SK-N-SH treated with all-trans-retinoic acid at 6 μM for 48 hours (cell line): ENCODE measurements at regions not wholly inside any gene's neighbourhood (a gene's known extent, or its start where the extent isn't known, plus 50 kb on each side); places are given as distances from the start of the nearest gene placed in this dataset.

Experiments used
- ATAC-seq: fragments of 200-7000 bp; cut with Tn5 transposase; 3 replicates; pipeline ENCODE4 v1.9.1; 2020; ENCODE audit warnings: mild to moderate bottlenecking, moderate library complexity
- ARNTL ChIP-seq: fragments of 450-650 bp; formaldehyde crosslinking; IDR thresholded peaks from 2 replicates; pipeline ENCODE4 v1.5.0; 2020; ENCODE audit warnings: low read depth, mild to moderate bottlenecking, moderate library complexity, borderline replicate concordance
- BACH2 ChIP-seq: fragments of 250-450 bp; sonication (Bioruptor Pico); IDR thresholded peaks from 2 replicates; pipeline ENCODE4 v1.9.0; 2021; ENCODE audit warnings: mild to moderate bottlenecking, borderline replicate concordance
- CSDC2 ChIP-seq: fragments of 250-450 bp; sonication (Bioruptor Pico); IDR thresholded peaks from 2 replicates; pipeline ENCODE4 v1.5.0; 2020; ENCODE audit warnings: mild to moderate bottlenecking, moderate library complexity
- ESRRG ChIP-seq: fragments of 250-450 bp; sonication (Bioruptor Pico); IDR thresholded peaks from 2 replicates; pipeline ENCODE4 v1.6.1; 2021; ENCODE audit warnings: mild to moderate bottlenecking
- GLIS3 ChIP-seq: fragments of 250-450 bp; sonication (Bioruptor Pico); IDR thresholded peaks from 2 replicates; pipeline ENCODE4 v1.5.0; 2020; ENCODE audit warnings: mild to moderate bottlenecking, moderate library complexity
- OSR1 ChIP-seq: fragments of 250-450 bp; sonication (Bioruptor Pico); IDR thresholded peaks from 2 replicates; pipeline ENCODE4 v1.8.0; 2022; ENCODE audit warnings: moderate library complexity, mild to moderate bottlenecking, inconsistent platforms
- POU6F1 ChIP-seq: fragments of 250-450 bp; sonication (Bioruptor Pico); IDR thresholded peaks from 2 replicates; pipeline ENCODE4 v1.8.0; 2021; ENCODE audit warnings: low read depth, mild to moderate bottlenecking, moderate library complexity, borderline replicate concordance
- SNAI2 ChIP-seq: fragments of 250-450 bp; sonication (Bioruptor Pico); IDR thresholded peaks from 2 replicates; pipeline ENCODE4 v1.5.0; 2020; ENCODE audit warnings: mild to moderate bottlenecking, moderate library complexity
- TCF4 ChIP-seq: fragments of 250-450 bp; sonication (Bioruptor Pico); IDR thresholded peaks from 2 replicates; pipeline ENCODE4 v1.8.0; 2021; ENCODE audit warnings: mild to moderate bottlenecking, moderate library complexity, borderline replicate concordance
- TOX ChIP-seq: fragments of 250-450 bp; sonication (Bioruptor Pico); IDR thresholded peaks from 2 replicates; pipeline ENCODE4 v1.8.0; 2021; ENCODE audit warnings: mild to moderate bottlenecking, moderate library complexity, borderline replicate concordance
- TSHZ2 ChIP-seq: fragments of 250-450 bp; sonication (Bioruptor Pico); IDR thresholded peaks from 2 replicates; pipeline ENCODE4 v1.5.0; 2020; ENCODE audit warnings: mild to moderate bottlenecking, moderate library complexity
- ZFP3 ChIP-seq: fragments of 250-450 bp; sonication (Bioruptor Pico); IDR thresholded peaks from 2 replicates; pipeline ENCODE4 v1.5.0; 2020; ENCODE audit warnings: mild to moderate bottlenecking, moderate library complexity
- ZFP30 ChIP-seq: fragments of 450-650 bp; formaldehyde crosslinking; IDR thresholded peaks from 2 replicates; pipeline ENCODE4 v1.5.0; 2022; ENCODE audit warnings: mild to moderate bottlenecking, moderate library complexity
- ZNF565 ChIP-seq: fragments of 450-650 bp; formaldehyde crosslinking; conservative IDR thresholded peaks from 2 replicates; pipeline ENCODE4 v1.5.0; 2020; ENCODE audit warnings: low read depth, mild to moderate bottlenecking, moderate library complexity
- ZNF8 ChIP-seq: fragments of 450-650 bp; formaldehyde crosslinking; IDR thresholded peaks from 2 replicates; pipeline ENCODE4 v1.5.0; 2020; ENCODE audit warnings: mild to moderate bottlenecking, moderate library complexity
- TF ChIP-seq, protein P1 (sequence below): fragments of 250-450 bp; sonication (Bioruptor Pico); IDR thresholded peaks from 2 replicates; pipeline ENCODE4 v1.5.1; 2021; ENCODE audit warnings: mild to moderate bottlenecking, moderate library complexity
- TF ChIP-seq, protein P2 (sequence below): fragments of 250-450 bp; sonication (Bioruptor Pico); IDR thresholded peaks from 2 replicates; pipeline ENCODE4 v1.5.1; 2020; ENCODE audit warnings: low read depth, mild to moderate bottlenecking, moderate library complexity

DNA sequence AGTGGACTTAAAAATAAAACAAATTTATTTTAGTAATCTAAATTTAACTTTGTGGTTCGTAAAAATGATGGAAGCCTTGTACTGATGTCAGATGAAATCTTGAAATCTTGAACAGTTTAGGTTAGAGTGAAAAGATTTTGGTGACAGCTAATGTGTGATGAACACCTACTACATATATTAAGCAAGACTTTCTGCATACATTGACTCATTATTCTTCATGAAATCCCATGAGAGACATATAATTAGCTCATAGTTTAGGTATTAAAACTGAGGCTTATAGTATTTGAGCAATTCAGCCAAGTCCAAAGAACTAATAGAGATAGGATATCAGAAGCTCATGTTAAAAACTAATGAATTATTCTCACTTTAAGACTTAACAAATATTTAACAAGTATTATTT is 66.9 kb upstream of the PCDH7 start:
- ATAC-seq: no peak
- TF ChIP-seq ZNF8 (CRISPR knock-in tag): no peak
- TF ChIP-seq SNAI2: no peak
- no peak for TF ChIP-seq POU6F1 (CRISPR knock-in tag)
- no peak for TF ChIP-seq BACH2 (CRISPR knock-in tag)
- no peak for TF ChIP-seq TOX
- TF ChIP-seq OSR1 (CRISPR knock-in tag): no peak
- TF ChIP-seq, protein P1, sequence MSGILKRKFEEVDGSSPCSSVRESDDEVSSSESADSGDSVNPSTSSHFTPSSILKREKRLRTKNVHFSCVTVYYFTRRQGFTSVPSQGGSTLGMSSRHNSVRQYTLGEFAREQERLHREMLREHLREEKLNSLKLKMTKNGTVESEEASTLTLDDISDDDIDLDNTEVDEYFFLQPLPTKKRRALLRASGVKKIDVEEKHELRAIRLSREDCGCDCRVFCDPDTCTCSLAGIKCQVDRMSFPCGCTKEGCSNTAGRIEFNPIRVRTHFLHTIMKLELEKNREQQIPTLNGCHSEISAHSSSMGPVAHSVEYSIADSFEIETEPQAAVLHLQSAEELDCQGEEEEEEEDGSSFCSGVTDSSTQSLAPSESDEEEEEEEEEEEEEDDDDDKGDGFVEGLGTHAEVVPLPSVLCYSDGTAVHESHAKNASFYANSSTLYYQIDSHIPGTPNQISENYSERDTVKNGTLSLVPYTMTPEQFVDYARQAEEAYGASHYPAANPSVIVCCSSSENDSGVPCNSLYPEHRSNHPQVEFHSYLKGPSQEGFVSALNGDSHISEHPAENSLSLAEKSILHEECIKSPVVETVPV (CRISPR knock-in tag): no peak
- TF ChIP-seq ZNF565 (CRISPR knock-in tag): no peak
- no peak for TF ChIP-seq TSHZ2 (CRISPR knock-in tag)
- no peak for TF ChIP-seq GLIS3 (CRISPR knock-in tag)
- TF ChIP-seq ZFP30 (CRISPR knock-in tag): no peak
- no peak for TF ChIP-seq ARNTL (CRISPR knock-in tag)
- no peak for TF ChIP-seq CSDC2

GRCh38 chr4:30656828-30657227 is 63.3 kb upstream of the PCDH7 start:
- no peak for TF ChIP-seq POU6F1 (CRISPR knock-in tag)
- TF ChIP-seq ZNF565 (CRISPR knock-in tag): no peak
- no peak for TF ChIP-seq TOX
- no peak for TF ChIP-seq SNAI2
- no peak for TF ChIP-seq ZFP30 (CRISPR knock-in tag)
- TF ChIP-seq TCF4 (CRISPR knock-in tag): no peak
- no peak for TF ChIP-seq TSHZ2 (CRISPR knock-in tag)
- TF ChIP-seq CSDC2: no peak
- TF ChIP-seq ESRRG: no peak
- TF ChIP-seq, protein P2, sequence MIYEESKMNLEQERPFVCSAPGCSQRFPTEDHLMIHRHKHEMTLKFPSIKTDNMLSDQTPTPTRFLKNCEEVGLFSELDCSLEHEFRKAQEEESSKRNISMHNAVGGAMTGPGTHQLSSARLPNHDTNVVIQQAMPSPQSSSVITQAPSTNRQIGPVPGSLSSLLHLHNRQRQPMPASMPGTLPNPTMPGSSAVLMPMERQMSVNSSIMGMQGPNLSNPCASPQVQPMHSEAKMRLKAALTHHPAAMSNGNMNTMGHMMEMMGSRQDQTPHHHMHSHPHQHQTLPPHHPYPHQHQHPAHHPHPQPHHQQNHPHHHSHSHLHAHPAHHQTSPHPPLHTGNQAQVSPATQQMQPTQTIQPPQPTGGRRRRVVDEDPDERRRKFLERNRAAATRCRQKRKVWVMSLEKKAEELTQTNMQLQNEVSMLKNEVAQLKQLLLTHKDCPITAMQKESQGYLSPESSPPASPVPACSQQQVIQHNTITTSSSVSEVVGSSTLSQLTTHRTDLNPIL (CRISPR knock-in tag): no peak
- TF ChIP-seq ARNTL (CRISPR knock-in tag): no peak
- TF ChIP-seq, all 23 proteins: peak for 0
- ATAC-seq: no peak

- no peak for ATAC-seq
- no peak for TF ChIP-seq ZFP30 (CRISPR knock-in tag)
- no peak for TF ChIP-seq CSDC2
- no peak for TF ChIP-seq ARNTL (CRISPR knock-in tag)
- TF ChIP-seq ZFP3 (CRISPR knock-in tag): no peak
- TF ChIP-seq TCF4 (CRISPR knock-in tag): no peak
- TF ChIP-seq, protein P1 (CRISPR knock-in tag): no peak
- no peak for TF ChIP-seq POU6F1 (CRISPR knock-in tag)
- TF ChIP-seq, all 23 proteins: peak for 0
These were observed 52.2 kb upstream of the PCDH7 start for GRCh38 chr4:30667919-30668318.
